ENCODE measurements at regions not wholly inside any gene's neighbourhood (a gene's known extent, or its start where the extent isn't known, plus 50 kb on each side); places are given as distances from the start of the nearest gene placed in this dataset.

- no peak for DNase-seq
- intact Hi-C loops (cut with DNase I): loop anchor here in 3 of 4 donors (5.0 to 10.0 kb wide), 3 partner anchors 108 to 118 kb away; no protein-coding TSS in a partner anchor
- H3K4me1 ChIP-seq (ENCODE audit: control insufficient read depth, insufficient read depth, low read length): no peaks in the 10 kb centered on the region
- no peaks in the 10 kb centered on the region for H3K9me3 ChIP-seq (ENCODE audit: control insufficient read depth, low read length)
- no peak overlapping the region for H3K4me3 ChIP-seq (ENCODE audit: low read length)
- H3K27ac ChIP-seq (ENCODE audit: low read length): no peak overlapping the region
- no peaks in the 10 kb centered on the region for H3K27me3 ChIP-seq (ENCODE audit: control insufficient read depth, insufficient read depth)
- no peak for ATAC-seq
- WGBS: 83% methylated on average over 6 of the region's 6 CpGs
These were observed 200.6 kb downstream of the NRP2 start for GRCh38 chr2:205882806-205883425.

DNA sequence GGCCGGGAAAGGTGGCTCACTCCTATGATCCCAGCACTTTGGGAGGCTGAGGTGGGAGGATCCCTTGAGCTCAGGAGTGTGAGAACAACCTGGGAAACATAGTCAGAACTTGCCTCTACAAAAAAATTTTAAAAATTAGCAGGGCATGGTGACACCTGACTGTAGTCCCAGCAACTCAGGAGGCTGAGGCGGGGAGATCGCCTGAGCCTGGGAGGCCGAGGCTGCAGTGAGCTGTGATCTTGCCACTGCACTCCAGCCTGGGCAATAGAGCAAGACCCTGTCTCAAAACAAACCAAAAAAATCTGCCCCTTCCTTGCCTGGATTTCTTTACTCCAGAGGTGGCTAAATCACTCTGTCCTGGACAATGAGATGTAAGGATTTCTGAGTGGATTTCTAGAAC is 197.7 kb downstream of the NRP2 start:
- Histone ChIP-seq H3K9me3 (ENCODE audit: control insufficient read depth, low read length) (no peaks in the 10 kb centered on the region), H3K4me3 (ENCODE audit: low read length) (no peak overlapping the region), H3K4me1 (ENCODE audit: control insufficient read depth, insufficient read depth, low read length) (no peaks in the 10 kb centered on the region), H3K27me3 (ENCODE audit: control insufficient read depth, insufficient read depth) (no peaks in the 10 kb centered on the region), H3K27ac (ENCODE audit: low read length) (no peak overlapping the region)
- DNase-seq (no peak), ATAC-seq (no peak)
- 97% methylated on average over 4 of the region's 4 CpGs for WGBS
- intact Hi-C loops (cut with DNase I): loop anchor here in 3 of 4 donors (5.0 to 10.0 kb wide), 3 partner anchors 105 to 115 kb away; no protein-coding TSS in a partner anchor

DNA sequence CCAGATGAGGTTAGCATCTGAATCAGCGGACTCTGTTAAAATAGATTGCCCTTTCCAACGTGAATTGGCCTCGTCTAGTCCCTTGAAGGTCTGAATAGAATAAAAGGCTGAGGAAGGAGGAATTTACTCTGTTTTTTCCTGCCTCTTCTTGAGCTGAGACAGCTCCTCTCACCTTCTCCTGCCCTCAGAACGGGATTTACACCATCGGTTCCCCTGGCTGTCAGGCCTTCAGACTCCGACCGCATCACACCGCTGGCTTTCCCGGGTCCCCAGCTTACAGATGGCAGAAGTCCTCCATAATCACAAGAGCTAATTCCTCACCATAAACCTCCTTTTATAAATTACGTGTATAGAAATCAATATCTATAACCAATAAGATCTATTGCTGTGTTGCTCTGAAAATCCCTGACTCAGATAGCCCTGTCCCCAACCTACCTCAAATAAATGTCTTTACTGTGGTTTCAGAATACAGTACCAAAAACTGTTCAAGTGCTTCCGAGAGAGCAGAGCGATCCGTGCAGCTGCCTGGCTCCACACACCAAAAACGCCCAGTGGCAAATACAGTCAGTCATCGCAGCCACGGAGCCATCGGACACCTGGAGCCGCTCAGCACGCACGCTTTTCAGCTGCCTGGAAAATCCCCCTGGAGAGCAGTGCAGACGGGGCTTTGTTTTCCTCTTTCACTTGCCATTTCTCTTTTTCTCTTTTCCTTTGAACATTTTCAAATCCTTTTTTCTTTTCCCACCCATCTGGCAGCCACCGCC is 196.9 kb downstream of the NRP2 start:
- H3K9me3 ChIP-seq (ENCODE audit: control insufficient read depth, low read length): no peaks in the 10 kb centered on the region
- WGBS: 89% methylated on average over 22 of the region's 22 CpGs
- H3K27ac ChIP-seq (ENCODE audit: low read length): no peak overlapping the region
- ATAC-seq: no peak
- no peaks in the 10 kb centered on the region for H3K27me3 ChIP-seq (ENCODE audit: control insufficient read depth, insufficient read depth)
- no peak overlapping the region for H3K4me3 ChIP-seq (ENCODE audit: low read length)
- H3K4me1 ChIP-seq (ENCODE audit: control insufficient read depth, insufficient read depth, low read length): no peaks in the 10 kb centered on the region
- no peak for DNase-seq
- intact Hi-C loops (cut with DNase I): no loop called here

GRCh38 chr2:205877496-205877895 is 195.2 kb downstream of the NRP2 start:
- 88% methylated on average over 3 of the region's 3 CpGs for WGBS
- H3K27ac ChIP-seq (ENCODE audit: low read length): no peak overlapping the region
- H3K4me3 ChIP-seq (ENCODE audit: low read length): no peak overlapping the region
- H3K27me3 ChIP-seq (ENCODE audit: control insufficient read depth, insufficient read depth): no peaks in the 10 kb centered on the region
- ATAC-seq (no peak), DNase-seq (no peak)
- intact Hi-C loops (cut with DNase I): no loop called here
- H3K4me1 ChIP-seq (ENCODE audit: control insufficient read depth, insufficient read depth, low read length): no peaks in the 10 kb centered on the region
- no peaks in the 10 kb centered on the region for H3K9me3 ChIP-seq (ENCODE audit: control insufficient read depth, low read length)

DNA sequence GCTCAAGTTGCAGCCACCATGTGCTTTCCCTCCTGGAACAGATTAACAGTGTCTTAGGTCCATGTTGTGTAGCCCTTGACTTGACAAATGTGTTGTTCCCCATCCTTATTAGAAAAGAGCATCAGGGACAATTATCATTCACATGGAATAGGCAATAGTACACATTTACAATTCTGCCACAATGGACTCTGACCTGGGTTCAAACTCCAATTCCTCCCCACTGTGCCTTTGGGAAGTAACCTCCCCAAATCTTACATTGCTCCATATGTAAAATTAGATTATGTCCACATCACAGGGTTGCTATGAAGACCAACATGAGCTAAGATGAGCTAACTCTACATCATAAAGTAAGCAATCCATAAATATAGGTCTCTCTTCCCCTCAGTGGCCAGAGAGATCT is 193.8 kb downstream of the NRP2 start:
- DNase-seq: no peak
- intact Hi-C loops (cut with DNase I): no loop called here
- no peak overlapping the region for H3K27ac ChIP-seq (ENCODE audit: low read length)
- no peak overlapping the region for H3K4me3 ChIP-seq (ENCODE audit: low read length)
- no peaks in the 10 kb centered on the region for H3K27me3 ChIP-seq (ENCODE audit: control insufficient read depth, insufficient read depth)
- ATAC-seq: no peak
- no peaks in the 10 kb centered on the region for H3K9me3 ChIP-seq (ENCODE audit: control insufficient read depth, low read length)
- H3K4me1 ChIP-seq (ENCODE audit: control insufficient read depth, insufficient read depth, low read length): no peaks in the 10 kb centered on the region

- intact Hi-C loops (cut with DNase I): no loop called here
- ATAC-seq (no peak), DNase-seq (no peak)
- H3K9me3 ChIP-seq (ENCODE audit: control insufficient read depth, low read length): no peaks in the 10 kb centered on the region
- no peaks in the 10 kb centered on the region for H3K27me3 ChIP-seq (ENCODE audit: control insufficient read depth, insufficient read depth)
- H3K4me3 ChIP-seq (ENCODE audit: low read length): no peak overlapping the region
- no peaks in the 10 kb centered on the region for H3K4me1 ChIP-seq (ENCODE audit: control insufficient read depth, insufficient read depth, low read length)
- no peak overlapping the region for H3K27ac ChIP-seq (ENCODE audit: low read length)
These were observed 190.4 kb downstream of the NRP2 start for GRCh38 chr2:205872716-205873115.

GRCh38 chr2:205869439-205869838 is 187.1 kb downstream of the NRP2 start:
- ATAC-seq: no peak

GRCh38 chr2:205868773-205869333 is 186.6 kb downstream of the NRP2 start:
- DNase-seq (no peak), ATAC-seq (peak in 1 of 2 donors; percentile 24)
- WGBS: 70% methylated on average over 8 of the region's 8 CpGs
- no peaks in the 10 kb centered on the region for H3K27me3 ChIP-seq (ENCODE audit: control insufficient read depth, insufficient read depth)
- peaks cover 2% of the 10 kb centered on the region for H3K4me1 ChIP-seq (ENCODE audit: control insufficient read depth, insufficient read depth, low read length)
- intact Hi-C loops (cut with DNase I): no loop called here
- no peaks in the 10 kb centered on the region for H3K9me3 ChIP-seq (ENCODE audit: control insufficient read depth, low read length)
- no peak overlapping the region for H3K4me3 ChIP-seq (ENCODE audit: low read length)
- no peak overlapping the region for H3K27ac ChIP-seq (ENCODE audit: low read length)

More at GRCh38 chr2:205869439-205869838, 187.1 kb downstream of the NRP2 start:
- Histone ChIP-seq H3K4me1 (ENCODE audit: control insufficient read depth, insufficient read depth, low read length) (peaks cover 2% of the 10 kb centered on the region), H3K27me3 (ENCODE audit: control insufficient read depth, insufficient read depth) (no peaks in the 10 kb centered on the region), H3K4me3 (ENCODE audit: low read length) (no peak overlapping the region), H3K27ac (ENCODE audit: low read length) (no peak overlapping the region), H3K9me3 (ENCODE audit: control insufficient read depth, low read length) (no peaks in the 10 kb centered on the region)
- no peak for DNase-seq
- intact Hi-C loops (cut with DNase I): no loop called here

- H3K4me3 ChIP-seq (ENCODE audit: low read length): no peak overlapping the region
- 93% methylated on average over 2 of the region's 2 CpGs for WGBS
- intact Hi-C loops (cut with DNase I): no loop called here
- H3K9me3 ChIP-seq (ENCODE audit: control insufficient read depth, low read length): no peaks in the 10 kb centered on the region
- ATAC-seq (no peak), DNase-seq (no peak)
- H3K27ac ChIP-seq (ENCODE audit: low read length): no peak overlapping the region
- peaks cover 2% of the 10 kb centered on the region for H3K4me1 ChIP-seq (ENCODE audit: control insufficient read depth, insufficient read depth, low read length)
- no peaks in the 10 kb centered on the region for H3K27me3 ChIP-seq (ENCODE audit: control insufficient read depth, insufficient read depth)
These were observed 185.8 kb downstream of the NRP2 start for GRCh38 chr2:205868053-205868452.

DNA sequence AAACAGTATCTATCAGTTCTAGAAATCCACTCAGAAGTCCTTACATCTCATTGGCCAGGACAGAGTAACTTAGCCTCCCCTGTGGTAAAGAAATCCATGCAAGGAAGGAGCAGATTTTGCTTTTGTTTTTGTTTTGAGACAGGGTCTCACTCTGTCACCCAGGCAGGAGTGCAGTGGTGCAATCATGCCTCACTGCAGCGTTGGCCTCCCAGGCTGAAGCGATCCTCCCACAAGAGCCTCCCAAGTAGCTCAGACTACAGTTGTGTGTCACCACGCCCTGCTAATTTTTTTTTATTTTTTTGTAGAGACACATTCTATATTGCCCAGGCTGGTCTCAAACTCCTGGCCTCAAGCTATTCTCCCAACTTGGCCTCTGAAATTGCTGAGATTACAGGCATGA is 185.1 kb downstream of the NRP2 start:
- no peak for ATAC-seq
- intact Hi-C loops (cut with DNase I): no loop called here
- Histone ChIP-seq H3K4me1 (ENCODE audit: control insufficient read depth, insufficient read depth, low read length) (peaks cover 2% of the 10 kb centered on the region), H3K27ac (ENCODE audit: low read length) (no peak overlapping the region), H3K4me3 (ENCODE audit: low read length) (no peak overlapping the region), H3K27me3 (ENCODE audit: control insufficient read depth, insufficient read depth) (no peaks in the 10 kb centered on the region), H3K9me3 (ENCODE audit: control insufficient read depth, low read length) (no peaks in the 10 kb centered on the region)
- DNase-seq: no peak
- WGBS: 93% methylated on average over 3 of the region's 3 CpGs

GRCh38 chr2:205865905-205866441 is 183.7 kb downstream of the NRP2 start:
- intact Hi-C loops (cut with DNase I): no loop called here
- Histone ChIP-seq H3K27me3 (ENCODE audit: control insufficient read depth, insufficient read depth) (no peaks in the 10 kb centered on the region), H3K4me3 (ENCODE audit: low read length) (no peak overlapping the region), H3K27ac (ENCODE audit: low read length) (no peak overlapping the region), H3K9me3 (ENCODE audit: control insufficient read depth, low read length) (no peaks in the 10 kb centered on the region), H3K4me1 (ENCODE audit: control insufficient read depth, insufficient read depth, low read length) (peaks cover 2% of the 10 kb centered on the region)
- WGBS: 52% methylated on average over 7 of the region's 7 CpGs
- DNase-seq (no peak), ATAC-seq (no peak)

All from right cardiac atrium (tissue), 5 donors.